DOHH2 (cell line): ENCODE measurements at regions not wholly inside any gene's neighbourhood (a gene's known extent, or its start where the extent isn't known, plus 50 kb on each side); places are given as distances from the start of the nearest gene placed in this dataset.

ENCODE experiments used
- CTCF ChIP-seq: fragments of 200-600 bp; sonication (generic); IDR thresholded peaks from one replicate; pipeline ENCODE4 v1.5.1; 2014; ENCODE audit warnings: antibody characterized with exemption, mild to moderate bottlenecking, low read depth, low read length; ENCODE audit not compliant: poor library complexity, severe bottlenecking
- EZH2phosphoT487 ChIP-seq: fragments of 200-600 bp; sonication (generic); IDR thresholded peaks from 2 replicates; pipeline ENCODE4 v1.6.1; 2017; ENCODE audit warnings: borderline replicate concordance, mild to moderate bottlenecking, antibody characterized with exemption, low read length, moderate library complexity, mixed read lengths

DNA sequence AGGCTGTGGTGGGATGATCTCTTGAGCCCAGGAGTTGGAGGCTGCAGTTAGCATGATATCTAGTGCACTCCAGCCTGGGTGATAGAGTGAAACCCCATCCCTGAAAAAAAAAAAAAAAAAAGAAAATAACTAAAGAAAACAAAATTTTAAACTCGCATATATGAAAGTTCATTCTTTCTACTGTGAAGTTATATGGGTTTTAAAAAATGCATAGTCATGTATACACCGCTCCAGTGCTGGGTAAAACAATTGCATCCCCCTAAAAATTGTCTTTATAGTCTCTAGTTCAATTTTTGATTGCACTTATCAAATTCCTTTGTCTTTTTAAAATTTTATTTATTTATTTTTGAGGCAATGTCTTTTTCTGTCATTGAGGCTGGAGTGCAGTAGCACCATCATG, 65.0 kb upstream of the ACYP2 start:
- TF ChIP-seq CTCF = no peak
- no peak for TF ChIP-seq EZH2phosphoT487
